GM23338 (cell line): ENCODE measurements at regions not wholly inside any gene's neighbourhood (a gene's known extent, or its start where the extent isn't known, plus 50 kb on each side); places are given as distances from the start of the nearest gene placed in this dataset.

Experiments used
- ATAC-seq: fragments of 200-7000 bp; cut with Tn5 transposase; 3 replicates; pipeline ENCODE4 v1.9.1; 2020
- DNase-seq: peaks from one replicate; pipeline ENCODE4 v3.0.0-alpha.2; 2015; ENCODE audit warnings: low spot score
- H2AFZ ChIP-seq: fragments of 200-600 bp; sonication (generic); 2 replicates; pipeline ENCODE4 v1.8.0; 2016; ENCODE audit warnings: antibody characterized with exemption, mild to moderate bottlenecking, moderate library complexity
- H3F3A ChIP-seq: fragments of 200-600 bp; sonication (generic); replicated peaks from 2 replicates; pipeline ENCODE4 v1.8.0; 2017; ENCODE audit warnings: antibody characterized with exemption, mixed run types, low read depth
- H3K27ac ChIP-seq: fragments of 200-600 bp; sonication (generic); 2 replicates; pipeline ENCODE4 v1.6.1; 2016; ENCODE audit warnings: low read depth
- H3K27me3 ChIP-seq: fragments of 200-600 bp; sonication (generic); 2 replicates; pipeline ENCODE4 v1.8.0; 2016; ENCODE audit warnings: mild to moderate bottlenecking, mixed run types, moderate library complexity; ENCODE audit not compliant: insufficient read depth
- H3K36me3 ChIP-seq: fragments of 200-600 bp; sonication (generic); 2 replicates; pipeline ENCODE4 v1.8.0; 2016; ENCODE audit warnings: mild to moderate bottlenecking; ENCODE audit not compliant: insufficient read depth
- H3K4me1 ChIP-seq: fragments of 200-600 bp; sonication (generic); 2 replicates; pipeline ENCODE4 v1.8.0; 2016; ENCODE audit warnings: mild to moderate bottlenecking, moderate library complexity; ENCODE audit not compliant: insufficient read depth
- H3K4me2 ChIP-seq: fragments of 200-600 bp; sonication (generic); 2 replicates; pipeline ENCODE4 v1.7.1; 2017; ENCODE audit warnings: mixed run types
- H3K4me3 ChIP-seq: fragments of 200-600 bp; sonication (generic); 2 replicates; pipeline ENCODE4 v1.6.1; 2016; ENCODE audit warnings: mixed run types
- H3K79me2 ChIP-seq: fragments of 200-600 bp; sonication (generic); replicated peaks from 2 replicates; pipeline ENCODE4 v1.8.0; 2017; ENCODE audit warnings: mild to moderate bottlenecking; ENCODE audit not compliant: insufficient read depth
- H3K9me2 ChIP-seq: fragments of 200-600 bp; sonication (generic); 2 replicates; pipeline ENCODE4 v1.8.0; 2017; ENCODE audit not compliant: insufficient read depth
- H4K20me1 ChIP-seq: fragments of 200-600 bp; sonication (generic); replicated peaks from 2 replicates; pipeline ENCODE4 v1.8.0; 2017; ENCODE audit warnings: mild to moderate bottlenecking; ENCODE audit not compliant: insufficient read depth
- H3K27ac Mint-ChIP-seq: 2 replicates; pipeline ENCODE4 v1.8.0; 2020; ENCODE audit warnings: inconsistent platforms, mild to moderate bottlenecking, moderate library complexity, mixed read lengths
- H3K27me3 Mint-ChIP-seq: 3 replicates; pipeline ENCODE4 v1.8.0; 2022; ENCODE audit warnings: low read depth, mild to moderate bottlenecking, moderate library complexity, mixed read lengths, inconsistent platforms; ENCODE audit not compliant: insufficient read depth, poor library complexity
- H3K36me3 Mint-ChIP-seq: 3 replicates; pipeline ENCODE4 v1.8.0; 2021; ENCODE audit warnings: low read depth, mild to moderate bottlenecking, inconsistent platforms, moderate library complexity, mixed read lengths
- H3K4me1 Mint-ChIP-seq: 3 replicates; pipeline ENCODE4 v1.8.0; 2020; ENCODE audit warnings: mild to moderate bottlenecking, inconsistent platforms, mixed read lengths
- H3K4me3 Mint-ChIP-seq: 3 replicates; pipeline ENCODE4 v1.8.0; 2021; ENCODE audit warnings: moderate library complexity, mild to moderate bottlenecking, inconsistent platforms, mixed read lengths
- H3K9me3 Mint-ChIP-seq: 3 replicates; pipeline ENCODE4 v1.8.0; 2020; ENCODE audit warnings: moderate library complexity, mild to moderate bottlenecking, inconsistent platforms, mixed read lengths
- CREB1 ChIP-seq: fragments of 250-450 bp; sonication (Bioruptor Pico); IDR thresholded peaks from 2 replicates; pipeline ENCODE4 v1.5.0; 2020; ENCODE audit warnings: low read depth, mild to moderate bottlenecking, moderate library complexity
- CTCF ChIP-seq, 2 experiments: fragments of 200-600 bp in 1 of 2; sonication (generic) in 1 of 2; conservative IDR thresholded peaks; 2 replicates each; pipeline versions ENCODE4 v1.5.1 to v1.6.1; 2016 to 2017; ENCODE audit warnings: antibody characterized with exemption in 2 of 2, low read depth in 2 of 2, mild to moderate bottlenecking in 2 of 2, moderate library complexity in 1 of 2
- EZH2 ChIP-seq: fragments of 200-600 bp; sonication (generic); IDR thresholded peaks from one replicate; pipeline ENCODE4 v1.8.0; 2017; ENCODE audit warnings: antibody characterized with exemption, mild to moderate bottlenecking, low read depth; ENCODE audit not compliant: unreplicated experiment
- JUNB ChIP-seq: IDR thresholded peaks from one replicate; pipeline ENCODE4 v1.6.1; 2016; ENCODE audit warnings: antibody characterized with exemption; ENCODE audit not compliant: unreplicated experiment
- NANOG ChIP-seq: IDR thresholded peaks from 2 replicates; pipeline ENCODE4 v1.6.1; 2016; ENCODE audit warnings: antibody characterized with exemption, borderline replicate concordance
- STAT1 ChIP-seq: IDR thresholded peaks from one replicate; pipeline ENCODE4 v1.6.1; 2016; ENCODE audit warnings: antibody characterized with exemption; ENCODE audit not compliant: unreplicated experiment
- ZNF331 ChIP-seq: fragments of 250-450 bp; sonication (Bioruptor Pico); IDR thresholded peaks from 2 replicates; pipeline ENCODE4 v1.5.0; 2020; ENCODE audit warnings: low read depth, mild to moderate bottlenecking, moderate library complexity
- ZNF462 ChIP-seq: fragments of 250-450 bp; sonication (Bioruptor Pico); IDR thresholded peaks from 2 replicates; pipeline ENCODE4 v1.5.0; 2020; ENCODE audit warnings: mild to moderate bottlenecking, moderate library complexity
- TF ChIP-seq, protein P1 (sequence below): IDR thresholded peaks from one replicate; pipeline ENCODE4 v1.6.1; 2018; ENCODE audit warnings: antibody characterized with exemption; ENCODE audit not compliant: unreplicated experiment

DNA sequence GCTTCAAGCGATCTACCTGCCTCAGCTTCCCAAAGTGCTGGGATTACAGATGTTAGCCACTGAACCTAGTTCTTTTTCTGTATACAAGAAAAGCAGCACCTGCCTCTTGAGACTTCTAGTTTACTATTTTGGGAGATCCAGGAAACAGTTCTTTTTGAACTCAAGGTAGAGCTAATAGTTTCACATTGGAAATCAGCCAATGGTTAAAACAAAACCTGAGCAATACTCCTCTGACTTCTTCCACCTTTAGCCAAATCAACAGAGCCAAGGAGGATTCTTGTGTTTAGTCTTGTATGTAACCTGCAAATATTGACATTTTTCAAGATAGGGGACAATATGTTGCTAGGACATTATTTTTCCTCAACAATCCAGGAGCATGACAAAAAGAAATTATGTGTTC is 349.4 kb downstream of the SH3GL2 start (continued):
- no peak for TF ChIP-seq ZNF462 (CRISPR knock-in tag)
- no peak for TF ChIP-seq STAT1
- no peak for TF ChIP-seq CREB1 (CRISPR knock-in tag)
- TF ChIP-seq EZH2: no peak
- TF ChIP-seq JUNB: no peak
- no peak for TF ChIP-seq NANOG

GRCh38 chr9:17928768-17929167 is 349.9 kb downstream of the SH3GL2 start:
- peaks cover 2% of the 10 kb centered on the region for H3K27me3 Mint-ChIP-seq
- no peak overlapping the region for H3K4me3 Mint-ChIP-seq
- Histone ChIP-seq H3K4me3 (no peak overlapping the region), H3K9me2 (peaks cover 9% of the 10 kb centered on the region; the same call in 1 of the 2 replicates), H3K79me2 (no peaks in the 10 kb centered on the region), H3K27ac (no peak overlapping the region), H2AFZ (no peak overlapping the region), H4K20me1 (no peaks in the 10 kb centered on the region), H3F3A (no peaks in the 10 kb centered on the region), H3K4me1 (peaks cover 28% of the 10 kb centered on the region), H3K27me3 (no peaks in the 10 kb centered on the region), H3K36me3 (no peaks in the 10 kb centered on the region), H3K4me2 (no peak overlapping the region)
- no peak overlapping the region for H3K27ac Mint-ChIP-seq
- H3K4me1 Mint-ChIP-seq: peaks cover 33% of the 10 kb centered on the region
- no peak for ATAC-seq
- no peaks in the 10 kb centered on the region for H3K36me3 Mint-ChIP-seq
- DNase-seq: no peak
- peaks cover 4% of the 10 kb centered on the region; the same call in 1 of the 3 replicates for H3K9me3 Mint-ChIP-seq
- TF ChIP-seq ZNF331 (CRISPR knock-in tag): no peak
- no peak for TF ChIP-seq EZH2
- no peak for TF ChIP-seq CTCF (conservative IDR thresholded peaks at IDR 0.05; ENCODE audit: low read depth in 2 of 2)
- TF ChIP-seq NANOG: no peak
- TF ChIP-seq, protein P1, sequence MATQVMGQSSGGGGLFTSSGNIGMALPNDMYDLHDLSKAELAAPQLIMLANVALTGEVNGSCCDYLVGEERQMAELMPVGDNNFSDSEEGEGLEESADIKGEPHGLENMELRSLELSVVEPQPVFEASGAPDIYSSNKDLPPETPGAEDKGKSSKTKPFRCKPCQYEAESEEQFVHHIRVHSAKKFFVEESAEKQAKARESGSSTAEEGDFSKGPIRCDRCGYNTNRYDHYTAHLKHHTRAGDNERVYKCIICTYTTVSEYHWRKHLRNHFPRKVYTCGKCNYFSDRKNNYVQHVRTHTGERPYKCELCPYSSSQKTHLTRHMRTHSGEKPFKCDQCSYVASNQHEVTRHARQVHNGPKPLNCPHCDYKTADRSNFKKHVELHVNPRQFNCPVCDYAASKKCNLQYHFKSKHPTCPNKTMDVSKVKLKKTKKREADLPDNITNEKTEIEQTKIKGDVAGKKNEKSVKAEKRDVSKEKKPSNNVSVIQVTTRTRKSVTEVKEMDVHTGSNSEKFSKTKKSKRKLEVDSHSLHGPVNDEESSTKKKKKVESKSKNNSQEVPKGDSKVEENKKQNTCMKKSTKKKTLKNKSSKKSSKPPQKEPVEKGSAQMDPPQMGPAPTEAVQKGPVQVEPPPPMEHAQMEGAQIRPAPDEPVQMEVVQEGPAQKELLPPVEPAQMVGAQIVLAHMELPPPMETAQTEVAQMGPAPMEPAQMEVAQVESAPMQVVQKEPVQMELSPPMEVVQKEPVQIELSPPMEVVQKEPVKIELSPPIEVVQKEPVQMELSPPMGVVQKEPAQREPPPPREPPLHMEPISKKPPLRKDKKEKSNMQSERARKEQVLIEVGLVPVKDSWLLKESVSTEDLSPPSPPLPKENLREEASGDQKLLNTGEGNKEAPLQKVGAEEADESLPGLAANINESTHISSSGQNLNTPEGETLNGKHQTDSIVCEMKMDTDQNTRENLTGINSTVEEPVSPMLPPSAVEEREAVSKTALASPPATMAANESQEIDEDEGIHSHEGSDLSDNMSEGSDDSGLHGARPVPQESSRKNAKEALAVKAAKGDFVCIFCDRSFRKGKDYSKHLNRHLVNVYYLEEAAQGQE: no peak
